NCI-H748 (cell line): ENCODE measurements at regions not wholly inside any gene's neighbourhood (a gene's known extent, or its start where the extent isn't known, plus 50 kb on each side); places are given as distances from the start of the nearest gene placed in this dataset.
"Not testable (repeated sequence)": the region's sequence is repeated elsewhere in the genome, so short reads cannot be mapped to it uniquely, and the experiment has no call there.

Experiments
- DNase-seq: peaks from one replicate; lab custom pipeline; 2025; ENCODE audit not compliant: unreplicated experiment; lab: John Stamatoyannopoulos, UW

DNA sequence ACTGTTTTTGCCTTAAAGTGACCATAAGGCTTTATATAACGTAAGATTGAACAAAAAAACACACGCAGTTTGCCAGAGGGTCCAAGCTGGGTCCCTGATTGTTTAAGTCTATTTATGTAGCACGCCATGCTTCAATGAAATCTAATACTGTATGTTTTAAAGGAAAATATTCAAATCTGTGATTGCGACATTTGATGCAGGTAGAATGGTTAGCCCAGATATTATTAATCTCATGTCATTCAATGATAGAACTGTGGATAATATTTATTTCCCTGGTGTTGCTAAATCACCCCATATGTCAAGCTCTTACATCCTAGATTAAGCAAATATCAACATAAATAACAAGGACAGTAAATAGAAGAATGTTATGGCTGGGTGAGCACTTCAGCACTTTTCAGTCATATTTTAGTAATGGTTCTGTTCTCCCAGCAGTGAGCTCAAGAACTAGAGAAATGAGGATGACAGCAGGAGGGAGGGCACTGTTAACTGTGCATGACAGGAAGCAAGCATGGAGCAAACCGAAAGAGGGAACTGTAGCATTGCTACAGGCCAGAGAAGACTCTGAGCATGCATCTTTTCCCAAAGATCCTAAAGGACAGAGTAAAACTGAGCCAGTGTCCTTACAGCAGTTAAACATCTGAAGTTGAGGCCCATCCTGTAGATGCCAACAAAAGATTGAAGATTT, 465.7 kb upstream of the MGAT4C start:
- DNase-seq, result no peak

DNA sequence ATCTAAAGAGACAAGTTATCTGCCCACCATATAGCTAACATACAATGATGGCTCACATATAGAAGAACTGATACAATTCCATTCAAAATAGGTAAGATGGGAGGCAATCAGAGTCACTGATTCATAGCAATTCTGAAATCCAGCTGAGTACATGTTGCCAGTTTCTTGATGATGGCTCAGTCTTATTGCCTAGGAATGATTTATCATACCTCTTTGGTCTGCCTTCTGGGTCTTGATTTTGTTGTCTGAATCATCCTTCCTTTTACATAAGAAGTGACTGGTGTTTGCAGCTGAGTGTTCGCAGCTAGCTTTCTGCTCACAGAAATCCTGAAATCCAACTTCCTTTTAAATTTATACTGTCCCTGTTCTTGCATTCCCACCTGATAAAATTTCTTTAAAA, 463.2 kb upstream of the MGAT4C start:
- no peak for DNase-seq

DNA sequence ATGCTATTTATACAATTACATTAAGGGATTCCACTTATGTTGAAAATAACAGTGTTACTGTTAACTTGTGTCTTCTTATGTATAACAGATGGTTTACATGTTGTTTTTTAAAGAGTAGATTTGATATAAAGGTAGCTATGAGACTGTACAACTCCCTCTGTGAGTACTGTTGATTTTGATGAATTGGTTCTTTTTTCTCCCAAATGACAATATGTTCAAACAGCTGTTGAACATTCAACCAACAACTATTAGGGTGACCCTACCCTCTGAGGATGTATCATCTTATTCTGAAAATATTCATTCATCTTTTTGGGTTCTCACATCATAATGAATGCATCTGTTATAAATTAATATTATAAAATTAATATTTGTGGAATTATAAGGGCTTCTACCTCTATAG, 456.9 kb upstream of the MGAT4C start:
- no peak for DNase-seq

DNA sequence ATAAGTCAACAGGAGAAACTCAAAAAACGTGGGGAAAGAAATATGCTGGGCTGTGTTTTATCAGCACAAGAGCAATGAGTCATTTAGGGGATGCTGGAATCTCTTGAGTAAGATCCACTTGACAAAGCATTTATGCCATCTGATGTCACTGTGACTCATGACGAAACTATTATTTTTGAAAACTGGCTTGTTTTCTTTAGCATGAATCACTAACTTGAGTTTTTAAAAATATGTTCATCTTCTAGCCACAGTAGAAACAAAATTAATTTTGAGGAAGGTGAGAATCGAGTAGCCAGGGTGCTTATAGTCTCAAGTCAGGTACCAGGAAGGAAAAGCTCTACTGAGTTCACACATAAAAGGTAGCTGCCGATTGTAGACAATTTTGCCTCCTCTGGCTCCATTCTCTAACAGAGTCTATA, 456.2 kb upstream of the MGAT4C start:
- DNase-seq, result no peak

DNA sequence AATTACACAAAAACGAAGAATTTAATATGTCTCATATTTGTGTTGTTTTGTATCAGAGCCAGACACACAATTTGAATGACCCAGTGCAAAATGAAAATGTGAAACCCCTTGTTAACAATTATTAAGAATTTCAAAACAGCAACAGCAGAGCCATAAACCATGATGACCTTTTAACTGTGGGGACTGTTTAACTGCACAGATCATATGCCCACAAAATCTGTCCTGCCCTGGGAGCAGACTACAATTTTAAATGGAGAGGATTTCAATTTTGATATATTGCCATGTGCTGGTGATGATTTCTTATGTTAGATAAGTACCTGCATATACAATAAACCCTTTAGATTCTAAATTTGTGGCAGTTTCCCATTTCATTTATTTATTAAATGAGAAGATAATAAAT, 455.5 kb upstream of the MGAT4C start:
- no peak for DNase-seq

DNA sequence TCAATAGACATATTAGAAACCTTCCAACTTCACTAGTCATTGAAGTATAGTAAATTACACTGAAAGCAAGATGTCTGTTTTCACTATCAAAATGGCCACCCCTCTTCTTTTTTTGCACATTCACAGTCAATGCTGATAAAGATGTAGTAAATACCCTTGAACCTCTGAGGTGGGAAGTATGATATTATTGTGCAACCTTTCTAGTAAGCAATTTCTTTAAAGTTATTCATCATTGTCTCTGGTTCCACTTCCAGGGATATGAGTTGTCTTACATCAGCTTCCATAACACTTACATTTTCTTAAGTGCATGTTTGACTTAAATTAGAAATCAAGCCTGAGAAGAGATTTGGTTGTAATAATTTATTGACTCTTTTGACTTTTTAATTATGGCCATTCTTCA, 453.9 kb upstream of the MGAT4C start:
- no peak for DNase-seq

DNA sequence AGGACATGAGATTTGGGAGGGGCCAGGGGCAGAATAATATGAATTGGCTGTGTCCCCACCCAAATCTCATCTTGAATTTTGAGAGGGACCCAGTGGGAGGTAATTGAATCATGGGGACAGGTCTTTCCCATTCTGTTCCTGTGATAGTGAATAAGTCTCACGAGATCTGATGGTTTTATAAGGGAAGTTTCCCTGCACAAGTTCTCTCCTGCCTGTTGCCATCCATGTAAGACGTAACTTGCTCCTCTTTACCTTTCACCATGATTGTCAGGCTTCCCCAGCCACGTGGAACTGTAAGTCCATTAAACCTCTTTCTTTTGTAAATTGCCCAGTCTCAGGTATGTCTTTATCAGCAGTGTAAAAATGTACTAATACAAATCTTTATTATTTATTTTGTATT, 452.8 kb upstream of the MGAT4C start:
- DNase-seq, result not testable (repeated sequence)

DNA sequence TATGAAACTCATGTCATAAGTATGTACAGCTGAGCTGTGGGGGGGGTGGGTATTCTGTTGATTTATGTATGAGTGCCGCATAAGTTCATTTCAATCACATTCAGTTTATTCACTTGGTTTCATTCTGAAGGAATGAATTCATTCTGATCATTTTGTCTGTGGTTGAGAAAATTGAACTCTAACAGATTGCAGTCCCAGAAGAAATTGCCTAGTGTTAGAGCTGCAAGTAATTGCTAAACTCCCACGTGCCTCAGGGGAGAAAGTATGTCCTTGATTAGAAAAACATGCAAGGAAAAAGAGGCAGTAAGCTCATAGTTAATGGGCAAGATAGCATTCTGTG, 442.4 kb upstream of the MGAT4C start:
- DNase-seq, result no peak

DNA sequence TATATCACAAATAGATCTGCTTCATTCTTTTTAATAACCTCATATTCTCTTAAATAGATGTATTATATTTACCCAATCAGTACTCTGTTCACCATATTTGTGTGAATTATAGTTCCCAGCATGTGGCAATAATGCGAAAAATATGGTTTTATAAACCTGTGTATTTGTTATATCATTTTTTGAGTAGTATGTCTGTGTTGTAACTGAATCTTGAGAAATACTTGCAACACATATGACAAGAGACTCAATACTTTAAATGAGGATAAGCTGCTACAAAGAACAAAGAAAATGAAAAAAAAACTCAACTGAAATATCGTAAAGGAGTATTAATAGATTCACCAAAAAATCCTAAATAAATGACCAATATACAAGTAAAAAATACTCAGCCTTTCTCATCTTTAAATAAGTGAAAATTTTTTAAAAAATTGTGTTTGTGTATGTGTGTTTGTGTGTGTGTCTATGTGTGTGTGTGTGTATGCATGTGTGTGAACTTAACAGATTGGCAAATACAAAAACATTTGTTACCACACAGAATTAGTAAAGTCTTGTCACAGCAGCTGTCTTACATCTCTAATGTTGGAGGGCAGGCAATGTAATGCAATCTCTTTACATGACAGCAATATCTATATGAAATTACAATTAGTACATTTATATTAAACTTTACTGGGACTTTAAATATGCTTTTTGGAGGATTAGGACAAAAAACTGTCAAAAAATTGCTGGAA, 441.9 kb upstream of the MGAT4C start:
- no peak for DNase-seq

DNA sequence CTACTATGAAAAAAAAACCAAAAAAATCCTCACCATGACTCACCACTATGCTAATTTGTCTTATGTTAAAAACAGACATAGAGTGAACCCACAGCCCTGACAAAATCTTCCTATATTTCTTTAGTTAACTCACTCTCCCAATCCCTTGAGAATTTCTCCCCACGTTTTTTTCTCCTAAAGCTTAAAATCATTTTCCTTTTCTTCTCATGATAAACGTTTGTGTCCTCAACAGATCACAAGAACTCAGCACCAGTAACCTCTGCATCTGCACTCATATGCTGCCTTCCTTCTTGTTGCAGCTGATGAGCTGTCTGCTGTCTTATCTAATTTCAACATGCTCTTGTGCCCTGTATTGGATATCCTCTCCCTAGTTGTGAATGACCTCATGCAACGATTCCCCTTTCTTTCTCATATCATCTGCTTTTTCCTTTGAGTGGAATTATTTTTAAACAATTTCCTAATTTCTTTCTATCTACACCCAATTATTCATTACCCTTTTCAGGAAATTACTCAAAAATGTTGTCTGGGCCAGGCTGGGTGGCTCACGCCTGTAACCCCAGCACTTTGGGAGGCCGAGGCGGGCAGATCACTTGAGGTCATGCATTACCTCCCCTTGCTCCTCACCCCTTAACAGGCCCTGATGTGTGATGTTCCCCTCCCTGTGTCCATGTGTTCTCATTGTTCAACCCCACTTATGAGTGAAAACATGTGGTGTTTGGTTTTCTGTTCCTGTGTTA, 427.5 kb upstream of the MGAT4C start:
- DNase-seq, result no peak

DNA sequence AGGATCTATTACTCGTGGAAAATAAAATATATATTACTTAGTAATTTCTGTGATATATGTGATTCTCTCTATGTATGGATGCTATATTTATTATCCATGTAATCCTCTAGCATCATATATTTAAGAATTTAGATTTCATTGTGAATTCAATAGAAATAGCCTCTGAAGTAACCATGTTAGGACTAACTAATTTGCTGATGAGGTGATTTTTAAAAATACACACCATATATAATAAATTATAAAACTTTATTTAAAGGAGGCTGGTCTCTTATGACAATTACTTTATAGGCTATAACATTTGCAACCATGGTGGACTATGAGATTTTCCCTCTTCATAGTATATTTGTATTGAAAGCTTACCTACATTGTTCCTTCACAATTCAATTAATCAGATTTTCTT, 424.9 kb upstream of the MGAT4C start:
- DNase-seq, result no peak

DNA sequence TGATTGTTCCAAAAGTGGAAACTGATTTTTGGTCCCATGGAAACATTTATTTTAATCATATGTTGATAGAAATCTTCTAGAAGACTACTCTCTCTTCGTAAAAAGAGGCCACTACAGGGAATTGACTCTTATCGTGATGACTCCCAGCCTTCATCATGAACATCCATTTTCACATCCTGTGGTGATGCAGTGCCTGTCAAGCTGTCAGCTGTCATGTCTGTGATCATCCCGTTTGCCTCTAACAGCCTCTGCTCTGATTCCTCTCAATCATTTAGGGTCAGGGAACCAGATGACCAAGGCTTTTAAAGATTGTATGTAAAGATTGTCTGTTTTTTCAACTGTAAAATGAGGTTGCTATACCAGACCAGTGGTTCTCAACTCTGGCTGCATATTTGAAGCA, 419.0 kb upstream of the MGAT4C start:
- DNase-seq, result no peak

DNA sequence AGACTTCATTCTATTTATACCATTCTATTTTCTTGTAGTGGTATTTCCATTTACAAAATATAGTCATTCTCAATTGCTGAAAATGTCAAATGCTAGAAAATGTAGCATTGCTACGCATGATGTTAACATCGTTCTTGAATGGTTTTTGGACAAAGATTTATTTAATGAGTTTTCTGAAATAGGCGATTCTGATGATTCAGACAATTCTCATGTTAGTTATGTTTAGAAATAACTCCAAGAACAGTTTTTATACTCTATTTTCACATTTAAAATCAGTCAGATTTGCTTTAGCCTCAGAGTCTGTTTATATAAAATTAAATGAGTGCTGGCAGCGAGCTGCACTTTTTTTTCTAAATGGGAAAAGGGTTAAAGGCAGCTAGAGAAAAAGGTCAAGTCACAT, 414.8 kb upstream of the MGAT4C start:
- no peak for DNase-seq

DNA sequence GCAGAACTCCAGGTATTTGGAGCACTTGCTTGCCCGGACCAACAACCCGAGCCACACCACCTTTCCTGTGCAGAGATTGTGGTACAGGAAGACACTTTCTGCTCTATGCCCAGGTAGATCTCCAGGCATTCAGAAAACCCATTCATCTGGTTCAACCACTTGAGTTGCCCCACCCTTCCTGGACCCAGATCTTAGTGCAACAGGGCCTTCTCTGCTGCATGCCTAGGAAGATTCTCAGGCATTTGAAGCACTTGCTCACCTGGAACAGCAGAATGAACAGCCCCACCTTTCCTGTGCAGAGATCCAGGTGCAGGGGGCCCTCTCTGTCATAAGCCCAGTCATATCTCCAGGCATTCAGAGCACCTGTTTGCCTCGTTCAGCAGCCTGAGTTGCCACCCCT, 412.8 kb upstream of the MGAT4C start:
- DNase-seq, result peak; percentile 44

DNA sequence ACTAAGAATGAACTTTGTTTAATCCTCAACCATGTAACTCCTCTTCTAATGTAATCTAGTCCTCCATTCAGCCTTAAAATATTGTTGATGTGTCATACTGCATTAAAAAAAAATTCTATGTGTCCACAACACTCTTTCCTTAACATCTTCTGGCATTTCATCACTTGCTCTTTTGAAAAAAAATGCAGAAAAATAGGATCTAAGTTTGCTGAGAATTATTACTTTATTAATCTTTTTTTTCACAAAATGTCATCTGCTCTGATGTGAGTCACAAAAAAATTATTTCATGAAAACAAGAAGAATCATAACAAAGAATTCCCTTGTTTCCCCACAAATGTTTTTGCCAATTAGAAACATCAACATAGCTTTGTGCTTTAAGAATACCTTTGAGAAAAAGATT, 410.1 kb upstream of the MGAT4C start:
- no peak for DNase-seq

DNA sequence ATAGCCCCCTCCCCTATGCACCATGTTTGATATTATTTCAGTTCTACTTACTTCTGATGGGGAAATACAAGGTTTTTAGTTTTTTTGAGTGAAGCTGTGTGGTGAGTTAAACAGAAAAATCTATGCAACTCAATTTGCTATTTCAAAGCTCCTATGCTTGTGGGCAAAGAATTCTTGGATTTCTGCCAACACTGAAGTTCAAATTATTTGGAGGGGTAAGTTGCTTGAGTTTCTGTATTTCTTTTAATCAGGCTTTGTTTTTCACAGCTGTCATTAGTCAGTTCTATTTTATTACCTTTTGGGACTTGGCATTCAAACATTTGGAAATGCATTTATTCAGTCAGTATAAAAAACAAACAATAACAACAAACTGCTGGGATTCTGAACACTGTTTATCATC, 407.5 kb upstream of the MGAT4C start:
- no peak for DNase-seq

DNA sequence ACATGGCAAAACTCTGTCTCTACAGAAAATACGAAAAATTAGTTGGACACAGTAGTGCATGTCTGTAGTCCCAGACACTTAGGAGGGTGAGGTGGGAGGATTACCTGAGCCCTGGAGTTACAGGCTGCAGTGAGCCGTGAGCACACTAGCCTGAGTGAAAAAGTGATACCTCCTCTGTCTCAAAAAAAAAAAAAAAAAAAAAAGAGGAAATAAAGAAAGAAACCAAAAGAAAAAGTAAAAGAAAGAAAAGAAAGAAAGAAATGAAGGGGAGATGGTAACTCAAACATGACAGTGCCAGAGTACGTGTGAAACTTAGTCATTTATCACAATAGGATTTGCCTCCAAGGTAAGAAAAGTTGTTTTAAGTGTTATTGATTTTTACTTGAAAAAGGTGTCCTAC, 407.0 kb upstream of the MGAT4C start:
- DNase-seq, result no peak

DNA sequence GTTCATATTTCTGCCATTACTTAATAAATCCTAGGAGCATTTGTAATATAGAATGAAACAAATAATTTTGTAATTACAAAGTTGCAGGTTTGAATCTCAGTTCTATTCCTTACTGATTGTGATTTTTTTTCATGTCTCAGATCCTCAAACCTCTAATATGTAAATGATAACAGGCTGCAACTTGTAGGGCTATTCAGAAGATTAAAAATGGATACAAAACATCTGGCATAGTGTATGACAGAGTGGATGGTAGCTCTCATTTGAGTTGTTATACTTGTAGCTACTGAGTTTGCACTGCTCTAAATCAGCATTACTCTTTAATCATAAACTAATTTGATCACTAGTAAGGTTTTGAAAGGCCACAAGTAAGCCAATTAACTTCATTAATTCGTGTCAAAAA, 406.3 kb upstream of the MGAT4C start:
- DNase-seq, result no peak

DNA sequence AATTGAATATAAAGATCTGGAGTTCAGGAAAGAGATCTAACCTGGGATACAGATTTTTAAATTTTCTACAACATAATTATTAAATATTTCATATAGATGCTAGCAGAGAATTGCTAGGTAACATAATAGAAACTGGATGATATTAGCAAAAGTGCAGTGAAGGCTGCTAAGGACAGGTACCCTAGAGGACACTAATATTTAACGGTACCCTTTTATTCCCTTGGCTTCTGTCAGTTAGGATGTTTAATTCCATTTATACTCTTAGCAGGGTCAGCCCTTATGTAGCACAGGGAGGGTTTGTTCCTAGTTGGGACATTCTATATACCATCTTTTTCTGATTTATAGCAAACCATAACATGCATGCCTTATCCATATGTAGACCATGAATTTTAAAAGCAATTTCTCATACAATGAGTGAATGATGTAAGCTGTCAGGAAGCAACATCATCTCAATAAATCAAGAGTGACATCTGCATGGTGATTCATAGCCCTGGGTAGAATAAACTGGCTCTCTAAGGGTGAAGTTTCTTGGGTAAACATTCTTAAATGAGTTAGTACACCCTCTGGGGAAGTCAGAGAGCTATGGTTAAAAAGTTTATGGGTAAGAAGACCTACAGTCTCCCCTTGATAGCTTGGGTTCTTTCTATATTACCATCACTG, 404.4 kb upstream of the MGAT4C start:
- no peak for DNase-seq

DNA sequence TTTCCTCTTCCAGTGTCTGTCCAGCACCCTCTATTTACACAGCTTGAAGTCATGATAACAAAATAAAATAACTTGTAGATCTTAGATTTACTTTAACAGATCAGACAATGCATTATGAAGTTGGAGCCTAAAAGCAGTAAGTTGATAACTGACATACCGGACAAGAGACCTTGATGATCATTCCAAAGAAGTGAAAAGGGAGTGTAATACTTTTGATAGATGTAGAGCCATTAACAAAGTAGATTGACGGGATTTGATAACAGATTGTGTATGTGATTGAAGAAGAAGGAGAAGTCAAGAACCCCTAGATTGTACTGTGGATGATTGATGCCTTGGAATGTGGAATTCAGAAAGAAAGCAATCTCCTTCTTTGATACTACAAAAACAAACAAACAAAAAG, 403.8 kb upstream of the MGAT4C start:
- DNase-seq, result no peak

DNA sequence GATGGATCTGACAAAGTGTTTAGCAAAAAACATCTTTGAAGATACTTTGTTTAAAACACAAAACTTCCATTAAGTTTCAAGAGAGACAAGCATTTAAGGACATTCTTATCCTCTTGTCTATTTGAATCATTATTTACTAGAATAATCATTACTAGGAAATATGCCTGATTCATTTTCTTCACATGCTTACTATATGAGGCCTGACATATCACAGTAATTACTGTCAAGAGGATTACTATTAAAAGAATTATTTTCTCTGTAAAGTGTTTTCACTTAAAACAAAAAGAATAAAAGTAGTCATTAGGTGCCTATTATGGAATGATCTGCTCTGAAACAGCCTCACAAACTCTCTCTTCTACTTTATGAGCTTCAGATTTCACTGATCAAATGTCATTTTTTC, 402.1 kb upstream of the MGAT4C start:
- no peak for DNase-seq

DNA sequence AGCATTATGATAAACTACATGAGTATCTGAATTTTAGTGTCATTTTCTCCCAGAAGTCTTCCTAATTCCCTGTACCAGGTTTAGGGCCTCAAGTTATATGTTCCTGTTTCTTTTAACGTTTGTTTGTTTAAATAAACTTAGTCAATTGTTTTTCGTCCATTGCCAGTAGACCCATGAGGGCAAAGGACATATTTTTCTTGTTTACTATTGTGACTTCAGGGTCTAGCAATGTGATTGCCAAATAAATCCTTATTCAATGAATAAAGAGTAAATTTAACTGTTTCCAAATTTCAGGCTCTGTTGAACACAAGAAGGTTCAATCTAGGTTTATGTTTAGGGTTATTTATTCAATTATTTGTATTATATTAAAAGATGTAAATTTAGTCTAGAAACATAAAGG, 391.6 kb upstream of the MGAT4C start:
- no peak for DNase-seq
